HG03280 (cell line): ENCODE measurements at regions not wholly inside any gene's neighbourhood (a gene's known extent, or its start where the extent isn't known, plus 50 kb on each side); places are given as distances from the start of the nearest gene placed in this dataset.

ENCODE experiments used
- ATAC-seq: cut with Tn5 transposase; IDR thresholded peaks from one replicate; pipeline ENCODE4 v1.9.1; 2021; ENCODE audit warnings: mild to moderate bottlenecking, moderate library complexity; ENCODE audit not compliant: unreplicated experiment

DNA sequence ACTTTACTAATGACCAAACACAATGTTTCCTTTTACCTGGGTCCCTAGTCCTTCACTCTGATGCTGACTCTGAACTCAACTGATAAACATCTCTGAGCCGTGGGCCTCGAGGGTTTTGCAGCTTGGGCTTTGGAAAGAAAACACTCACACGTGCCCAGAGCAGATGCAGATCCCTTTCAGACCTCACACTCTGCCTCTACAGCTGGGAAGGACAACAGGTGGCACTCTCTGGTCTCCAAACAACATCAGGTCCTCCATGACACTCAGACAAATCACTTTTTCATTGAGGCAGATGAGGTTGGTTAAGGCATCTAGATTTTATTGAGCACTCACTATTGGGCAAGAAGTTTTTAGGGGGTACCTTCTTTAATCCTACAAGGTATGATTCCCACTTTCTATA, 64.7 kb upstream of the NTRK3 start:
- ATAC-seq: no peak

GRCh38 chr15:88316586-88316985, 60.0 kb upstream of the NTRK3 start:
- no peak for ATAC-seq

DNA sequence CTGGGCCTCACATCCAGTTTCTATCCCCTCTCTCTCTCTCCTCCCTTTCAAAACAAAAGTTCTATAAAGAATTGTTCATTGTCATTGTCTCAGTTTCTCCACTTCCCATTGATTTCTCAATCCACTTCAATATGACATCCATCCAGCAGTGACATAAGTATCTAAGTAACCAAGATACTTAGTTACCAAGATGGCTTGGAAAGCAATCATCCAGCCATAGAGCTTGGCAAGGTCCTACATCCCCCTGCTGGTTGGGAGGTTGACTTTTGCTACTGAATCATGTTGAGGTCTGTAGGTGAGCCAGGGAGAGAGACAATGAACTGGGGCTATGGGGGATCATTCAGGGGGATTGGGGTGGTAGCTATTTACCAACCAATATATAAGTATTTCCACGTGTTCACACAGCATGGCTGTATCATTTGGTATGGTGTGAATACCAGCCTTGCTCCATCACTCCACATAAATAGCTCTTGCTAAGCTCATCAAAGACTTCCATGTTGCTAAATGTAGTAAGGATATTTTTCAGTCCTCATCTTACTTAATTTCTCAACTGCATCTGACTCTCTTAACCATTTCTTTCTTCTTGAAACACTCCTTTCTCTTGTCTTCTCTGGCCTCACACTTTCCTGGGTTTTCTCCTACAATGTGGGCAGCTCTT, 58.8 kb upstream of the NTRK3 start:
- ATAC-seq: no peak

DNA sequence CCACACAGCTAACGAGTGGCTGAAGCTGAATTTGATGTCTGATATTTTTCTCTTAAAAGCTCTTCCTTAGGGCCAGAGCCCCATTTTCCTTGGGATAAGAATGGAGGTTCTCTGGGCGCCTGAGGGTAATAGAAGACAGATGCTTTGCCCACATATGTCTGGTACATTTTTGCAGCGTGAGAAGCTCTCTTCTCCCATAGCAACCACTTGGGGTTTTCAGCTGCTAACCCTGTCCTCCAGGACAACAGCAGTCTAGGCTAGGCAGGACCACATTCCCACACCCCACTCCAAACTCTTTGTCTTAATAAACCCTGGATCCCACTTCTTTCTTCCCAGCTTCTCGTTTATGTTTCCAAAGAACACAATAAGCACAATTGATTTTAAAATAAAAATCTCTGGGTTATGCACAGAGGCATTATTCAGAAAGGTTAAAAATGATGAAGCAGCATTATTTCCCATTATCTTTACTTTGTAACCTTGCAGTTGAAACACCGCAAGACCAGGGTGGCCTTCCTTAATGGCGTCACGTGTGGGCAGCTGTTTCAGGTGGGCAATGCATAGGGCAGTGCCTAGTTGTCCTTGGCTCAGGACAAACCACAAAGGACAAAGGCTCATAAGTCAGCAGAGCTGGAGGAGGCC, 56.5 kb upstream of the NTRK3 start:
- ATAC-seq: no peak

DNA sequence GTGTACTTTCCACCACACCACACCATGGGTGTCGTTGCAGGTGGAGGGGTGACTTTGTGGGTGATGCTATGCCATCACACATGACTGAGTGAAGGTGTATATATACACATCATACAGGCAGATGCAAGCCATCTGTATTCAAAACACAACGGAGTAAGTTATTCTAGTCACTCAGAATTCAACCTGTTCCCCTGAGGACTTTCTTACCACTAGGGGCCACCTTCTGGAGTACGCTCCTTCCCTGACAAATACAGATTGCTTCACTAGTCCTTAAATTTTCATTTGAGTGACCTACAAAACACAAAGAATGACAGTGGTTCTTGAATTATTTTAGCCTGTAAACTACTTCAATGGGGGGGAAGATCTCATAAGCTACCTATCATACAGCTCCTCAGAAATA, 52.8 kb upstream of the NTRK3 start:
- no peak for ATAC-seq

- no peak for ATAC-seq
Measured at GRCh38 chr15:88307344-88307743, 50.8 kb upstream of the NTRK3 start.
